SK-N-SH treated with all-trans-retinoic acid at 6 μM for 48 hours (cell line): ENCODE measurements at regions not wholly inside any gene's neighbourhood (a gene's known extent, or its start where the extent isn't known, plus 50 kb on each side); places are given as distances from the start of the nearest gene placed in this dataset.

ENCODE experiments used
- ESRRG ChIP-seq: fragments of 250-450 bp; sonication (Bioruptor Pico); IDR thresholded peaks from 2 replicates; pipeline ENCODE4 v1.6.1; 2021; ENCODE audit warnings: mild to moderate bottlenecking
- GLIS3 ChIP-seq: fragments of 250-450 bp; sonication (Bioruptor Pico); IDR thresholded peaks from 2 replicates; pipeline ENCODE4 v1.5.0; 2020; ENCODE audit warnings: mild to moderate bottlenecking, moderate library complexity
- PPARA ChIP-seq: fragments of 250-450 bp; sonication (Bioruptor Pico); IDR thresholded peaks from 2 replicates; pipeline ENCODE4 v1.5.0; 2020; ENCODE audit warnings: mild to moderate bottlenecking, borderline replicate concordance
- RARB ChIP-seq: fragments of 250-450 bp; sonication (Bioruptor Pico); IDR thresholded peaks from 2 replicates; pipeline ENCODE4 v1.8.0; 2021; ENCODE audit warnings: mild to moderate bottlenecking, moderate library complexity
- SNAI2 ChIP-seq: fragments of 250-450 bp; sonication (Bioruptor Pico); IDR thresholded peaks from 2 replicates; pipeline ENCODE4 v1.5.0; 2020; ENCODE audit warnings: mild to moderate bottlenecking, moderate library complexity
- TCF4 ChIP-seq: fragments of 250-450 bp; sonication (Bioruptor Pico); IDR thresholded peaks from 2 replicates; pipeline ENCODE4 v1.8.0; 2021; ENCODE audit warnings: mild to moderate bottlenecking, moderate library complexity, borderline replicate concordance
- TOX ChIP-seq: fragments of 250-450 bp; sonication (Bioruptor Pico); IDR thresholded peaks from 2 replicates; pipeline ENCODE4 v1.8.0; 2021; ENCODE audit warnings: mild to moderate bottlenecking, moderate library complexity, borderline replicate concordance
- ZNF70 ChIP-seq: fragments of 450-650 bp; formaldehyde crosslinking; IDR thresholded peaks from 2 replicates; pipeline ENCODE4 v1.5.0; 2020; ENCODE audit warnings: mild to moderate bottlenecking, moderate library complexity
- ZNF8 ChIP-seq: fragments of 450-650 bp; formaldehyde crosslinking; IDR thresholded peaks from 2 replicates; pipeline ENCODE4 v1.5.0; 2020; ENCODE audit warnings: mild to moderate bottlenecking, moderate library complexity
- TF ChIP-seq, protein P1 (sequence below): fragments of 250-450 bp; sonication (Bioruptor Pico); IDR thresholded peaks from 2 replicates; pipeline ENCODE4 v1.5.0; 2020; ENCODE audit warnings: mild to moderate bottlenecking, moderate library complexity
- TF ChIP-seq, protein P2 (sequence below): fragments of 250-450 bp; sonication (Bioruptor Pico); IDR thresholded peaks from 2 replicates; pipeline ENCODE4 v1.8.0; 2020; ENCODE audit warnings: mild to moderate bottlenecking, moderate library complexity, borderline replicate concordance

DNA sequence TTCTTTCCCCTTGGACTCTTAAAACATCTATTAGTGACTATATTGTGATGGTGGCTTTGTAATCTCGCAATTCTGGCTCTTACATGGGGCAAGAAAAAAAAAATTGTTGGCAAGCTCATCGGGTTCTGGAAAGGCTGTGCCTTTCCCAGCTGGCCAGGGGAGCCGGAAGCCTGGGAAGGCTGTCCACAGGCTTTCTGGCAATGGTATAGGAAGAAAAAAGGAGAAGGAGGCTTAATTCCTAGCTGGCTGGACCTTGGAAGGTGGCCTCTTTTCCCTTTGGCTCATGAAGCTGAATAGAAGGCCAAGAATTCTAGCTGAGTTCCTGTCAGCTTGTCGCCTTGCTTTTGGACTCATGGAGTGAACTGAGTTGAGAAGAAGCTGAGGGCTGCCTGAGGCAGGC is 243.5 kb upstream of the SEMA6D start:
- TF ChIP-seq SNAI2 (CRISPR knock-in tag) = no peak
- no peak for TF ChIP-seq RARB
- TF ChIP-seq, protein P1, sequence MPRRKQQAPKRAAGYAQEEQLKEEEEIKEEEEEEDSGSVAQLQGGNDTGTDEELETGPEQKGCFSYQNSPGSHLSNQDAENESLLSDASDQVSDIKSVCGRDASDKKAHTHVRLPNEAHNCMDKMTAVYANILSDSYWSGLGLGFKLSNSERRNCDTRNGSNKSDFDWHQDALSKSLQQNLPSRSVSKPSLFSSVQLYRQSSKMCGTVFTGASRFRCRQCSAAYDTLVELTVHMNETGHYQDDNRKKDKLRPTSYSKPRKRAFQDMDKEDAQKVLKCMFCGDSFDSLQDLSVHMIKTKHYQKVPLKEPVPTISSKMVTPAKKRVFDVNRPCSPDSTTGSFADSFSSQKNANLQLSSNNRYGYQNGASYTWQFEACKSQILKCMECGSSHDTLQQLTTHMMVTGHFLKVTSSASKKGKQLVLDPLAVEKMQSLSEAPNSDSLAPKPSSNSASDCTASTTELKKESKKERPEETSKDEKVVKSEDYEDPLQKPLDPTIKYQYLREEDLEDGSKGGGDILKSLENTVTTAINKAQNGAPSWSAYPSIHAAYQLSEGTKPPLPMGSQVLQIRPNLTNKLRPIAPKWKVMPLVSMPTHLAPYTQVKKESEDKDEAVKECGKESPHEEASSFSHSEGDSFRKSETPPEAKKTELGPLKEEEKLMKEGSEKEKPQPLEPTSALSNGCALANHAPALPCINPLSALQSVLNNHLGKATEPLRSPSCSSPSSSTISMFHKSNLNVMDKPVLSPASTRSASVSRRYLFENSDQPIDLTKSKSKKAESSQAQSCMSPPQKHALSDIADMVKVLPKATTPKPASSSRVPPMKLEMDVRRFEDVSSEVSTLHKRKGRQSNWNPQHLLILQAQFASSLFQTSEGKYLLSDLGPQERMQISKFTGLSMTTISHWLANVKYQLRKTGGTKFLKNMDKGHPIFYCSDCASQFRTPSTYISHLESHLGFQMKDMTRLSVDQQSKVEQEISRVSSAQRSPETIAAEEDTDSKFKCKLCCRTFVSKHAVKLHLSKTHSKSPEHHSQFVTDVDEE (CRISPR knock-in tag) = no peak
- no peak for TF ChIP-seq TCF4 (CRISPR knock-in tag)
- TF ChIP-seq, protein P2, sequence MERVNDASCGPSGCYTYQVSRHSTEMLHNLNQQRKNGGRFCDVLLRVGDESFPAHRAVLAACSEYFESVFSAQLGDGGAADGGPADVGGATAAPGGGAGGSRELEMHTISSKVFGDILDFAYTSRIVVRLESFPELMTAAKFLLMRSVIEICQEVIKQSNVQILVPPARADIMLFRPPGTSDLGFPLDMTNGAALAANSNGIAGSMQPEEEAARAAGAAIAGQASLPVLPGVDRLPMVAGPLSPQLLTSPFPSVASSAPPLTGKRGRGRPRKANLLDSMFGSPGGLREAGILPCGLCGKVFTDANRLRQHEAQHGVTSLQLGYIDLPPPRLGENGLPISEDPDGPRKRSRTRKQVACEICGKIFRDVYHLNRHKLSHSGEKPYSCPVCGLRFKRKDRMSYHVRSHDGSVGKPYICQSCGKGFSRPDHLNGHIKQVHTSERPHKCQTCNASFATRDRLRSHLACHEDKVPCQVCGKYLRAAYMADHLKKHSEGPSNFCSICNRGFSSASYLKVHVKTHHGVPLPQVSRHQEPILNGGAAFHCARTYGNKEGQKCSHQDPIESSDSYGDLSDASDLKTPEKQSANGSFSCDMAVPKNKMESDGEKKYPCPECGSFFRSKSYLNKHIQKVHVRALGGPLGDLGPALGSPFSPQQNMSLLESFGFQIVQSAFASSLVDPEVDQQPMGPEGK (CRISPR knock-in tag) = no peak
- TF ChIP-seq ESRRG = no peak
- no peak for TF ChIP-seq ZNF70 (CRISPR knock-in tag)
- no peak for TF ChIP-seq GLIS3 (CRISPR knock-in tag)
- no peak for TF ChIP-seq ZNF8 (CRISPR knock-in tag)
- no peak for TF ChIP-seq PPARA (CRISPR knock-in tag)
- no peak for TF ChIP-seq TOX (CRISPR knock-in tag)
